ENCODE measurements at regions not wholly inside any gene's neighbourhood (a gene's known extent, or its start where the extent isn't known, plus 50 kb on each side); places are given as distances from the start of the nearest gene placed in this dataset.
A peak's percentile ranks its signal among the peaks of the same experiment; 100 is the strongest.

- Histone ChIP-seq H3K36me3 (ENCODE audit: control insufficient read depth in 3 of 3, insufficient read depth in 2 of 3, low read depth in 1 of 3, low read length in 3 of 3) (no peaks in the 10 kb centered on the region), H3K4me3 (ENCODE audit: low read depth in 1 of 3, low read length in 3 of 3) (no peak overlapping the region), H3K27me3 (ENCODE audit: control insufficient read depth in 3 of 3, insufficient read depth in 3 of 3, low read length in 3 of 3) (no peaks in the 10 kb centered on the region), H3K9me3 (ENCODE audit: control insufficient read depth in 2 of 2, insufficient read depth in 1 of 2, low read depth in 1 of 2, low read length in 1 of 2) (no peaks in the 10 kb centered on the region), H3K4me1 (ENCODE audit: control insufficient read depth in 3 of 3, insufficient read depth in 2 of 3, low read depth in 1 of 3, low read length in 2 of 3) (peaks cover 0 to 8% (median 0%) of the 10 kb centered on the region in 3 donors), H3K27ac (ENCODE audit: low read depth in 1 of 3, low read length in 2 of 3) (no peak overlapping the region)
- peak; percentile 14 to 45 for DNase-seq
- WGBS, 3 donors: 65 to 94% (median 81%) methylated on average over 3 of the region's 3 CpGs
- no peak for FAIRE-seq
Measured at GRCh38 chr4:37762294-37762990, 64.0 kb upstream of the PGM2 start.

GRCh38 chr4:37760840-37761239 lies 65.6 kb upstream of the PGM2 start:
- no peak overlapping the region for H3K27ac ChIP-seq (ENCODE audit: low read depth in 1 of 3, low read length in 2 of 3)
- FAIRE-seq: no peak
- peaks cover 0 to 8% (median 0%) of the 10 kb centered on the region in 3 donors for H3K4me1 ChIP-seq (ENCODE audit: control insufficient read depth in 3 of 3, insufficient read depth in 2 of 3, low read depth in 1 of 3, low read length in 2 of 3)
- H3K27me3 ChIP-seq (ENCODE audit: control insufficient read depth in 3 of 3, insufficient read depth in 3 of 3, low read length in 3 of 3): no peaks in the 10 kb centered on the region
- no peaks in the 10 kb centered on the region for H3K36me3 ChIP-seq (ENCODE audit: control insufficient read depth in 3 of 3, insufficient read depth in 2 of 3, low read depth in 1 of 3, low read length in 3 of 3)
- H3K4me3 ChIP-seq (ENCODE audit: low read depth in 1 of 3, low read length in 3 of 3): no peak overlapping the region
- no peak for DNase-seq
- 64 to 94% (median 78%) methylated on average over 3 of the region's 3 CpGs for WGBS, 3 donors
- H3K9me3 ChIP-seq (ENCODE audit: control insufficient read depth in 2 of 2, insufficient read depth in 1 of 2, low read depth in 1 of 2, low read length in 1 of 2): no peaks in the 10 kb centered on the region

- peaks cover 0 to 11% (median 0%) of the 10 kb centered on the region in 3 donors for H3K4me1 ChIP-seq (ENCODE audit: control insufficient read depth in 3 of 3, insufficient read depth in 2 of 3, low read depth in 1 of 3, low read length in 2 of 3)
- H3K27ac ChIP-seq (ENCODE audit: low read depth in 1 of 3, low read length in 2 of 3): no peak overlapping the region
- DNase-seq (no peak), FAIRE-seq (no peak)
- 5 to 94% (median 33%) methylated on average over 1 of the region's 1 CpG for WGBS, 3 donors
- H3K9me3 ChIP-seq (ENCODE audit: control insufficient read depth in 2 of 2, insufficient read depth in 1 of 2, low read depth in 1 of 2, low read length in 1 of 2): no peaks in the 10 kb centered on the region
- no peak overlapping the region for H3K4me3 ChIP-seq (ENCODE audit: low read depth in 1 of 3, low read length in 3 of 3)
- no peaks in the 10 kb centered on the region for H3K36me3 ChIP-seq (ENCODE audit: control insufficient read depth in 3 of 3, insufficient read depth in 2 of 3, low read depth in 1 of 3, low read length in 3 of 3)
- H3K27me3 ChIP-seq (ENCODE audit: control insufficient read depth in 3 of 3, insufficient read depth in 3 of 3, low read length in 3 of 3): no peaks in the 10 kb centered on the region
Measured at GRCh38 chr4:37759833-37760232, 66.7 kb upstream of the PGM2 start.

GRCh38 chr4:37758226-37758625 lies 68.3 kb upstream of the PGM2 start:
- WGBS, 3 donors: 36 to 94% (median 79%) methylated on average over 1 of the region's 1 CpG
- FAIRE-seq: no peak
- no peak for DNase-seq
- H3K9me3 ChIP-seq (ENCODE audit: control insufficient read depth in 2 of 2, insufficient read depth in 1 of 2, low read depth in 1 of 2, low read length in 1 of 2): no peaks in the 10 kb centered on the region
- H3K27ac ChIP-seq (ENCODE audit: low read depth in 1 of 3, low read length in 2 of 3): no peak overlapping the region
- H3K4me1 ChIP-seq (ENCODE audit: control insufficient read depth in 3 of 3, insufficient read depth in 2 of 3, low read depth in 1 of 3, low read length in 2 of 3): peaks cover 0 to 18% (median 0%) of the 10 kb centered on the region in 3 donors
- no peaks in the 10 kb centered on the region for H3K36me3 ChIP-seq (ENCODE audit: control insufficient read depth in 3 of 3, insufficient read depth in 2 of 3, low read depth in 1 of 3, low read length in 3 of 3)
- no peaks in the 10 kb centered on the region for H3K27me3 ChIP-seq (ENCODE audit: control insufficient read depth in 3 of 3, insufficient read depth in 3 of 3, low read length in 3 of 3)
- H3K4me3 ChIP-seq (ENCODE audit: low read depth in 1 of 3, low read length in 3 of 3): no peak overlapping the region

- 40 to 82% (median 78%) methylated on average over 4 of the region's 4 CpGs for WGBS, 3 donors
- no peak overlapping the region for H3K4me3 ChIP-seq (ENCODE audit: low read depth in 1 of 3, low read length in 3 of 3)
- no peak for FAIRE-seq
- no peaks in the 10 kb centered on the region for H3K9me3 ChIP-seq (ENCODE audit: control insufficient read depth in 2 of 2, insufficient read depth in 1 of 2, low read depth in 1 of 2, low read length in 1 of 2)
- H3K27ac ChIP-seq (ENCODE audit: low read depth in 1 of 3, low read length in 2 of 3): no peak overlapping the region
- H3K4me1 ChIP-seq (ENCODE audit: control insufficient read depth in 3 of 3, insufficient read depth in 2 of 3, low read depth in 1 of 3, low read length in 2 of 3): peaks cover 0 to 13% (median 0%) of the 10 kb centered on the region in 3 donors
- no peaks in the 10 kb centered on the region for H3K36me3 ChIP-seq (ENCODE audit: control insufficient read depth in 3 of 3, insufficient read depth in 2 of 3, low read depth in 1 of 3, low read length in 3 of 3)
- H3K27me3 ChIP-seq (ENCODE audit: control insufficient read depth in 3 of 3, insufficient read depth in 3 of 3, low read length in 3 of 3): no peaks in the 10 kb centered on the region
- no peak for DNase-seq
Measured at GRCh38 chr4:37757761-37758160, 68.7 kb upstream of the PGM2 start.

GRCh38 chr4:37757121-37757520 lies 69.4 kb upstream of the PGM2 start:
- Histone ChIP-seq H3K36me3 (ENCODE audit: control insufficient read depth in 3 of 3, insufficient read depth in 2 of 3, low read depth in 1 of 3, low read length in 3 of 3) (no peaks in the 10 kb centered on the region), H3K4me1 (ENCODE audit: control insufficient read depth in 3 of 3, insufficient read depth in 2 of 3, low read depth in 1 of 3, low read length in 2 of 3) (peaks cover 0 to 9% (median 0%) of the 10 kb centered on the region in 3 donors), H3K9me3 (ENCODE audit: control insufficient read depth in 2 of 2, insufficient read depth in 1 of 2, low read depth in 1 of 2, low read length in 1 of 2) (no peaks in the 10 kb centered on the region), H3K27ac (ENCODE audit: low read depth in 1 of 3, low read length in 2 of 3) (no peak overlapping the region), H3K4me3 (ENCODE audit: low read depth in 1 of 3, low read length in 3 of 3) (no peak overlapping the region), H3K27me3 (ENCODE audit: control insufficient read depth in 3 of 3, insufficient read depth in 3 of 3, low read length in 3 of 3) (no peaks in the 10 kb centered on the region)
- DNase-seq: no peak
- no peak for FAIRE-seq
- 65 to 83% (median 70%) methylated on average over 5 of the region's 5 CpGs for WGBS, 3 donors

GRCh38 chr4:37754410-37755185 lies 68.4 kb upstream of the RELL1 start:
- H3K4me3 ChIP-seq (ENCODE audit: low read depth in 1 of 3, low read length in 3 of 3): no peak overlapping the region
- 41 to 51% (median 49%) methylated on average over 6 of the region's 6 CpGs for WGBS, 3 donors
- no peaks in the 10 kb centered on the region for H3K9me3 ChIP-seq (ENCODE audit: control insufficient read depth in 2 of 2, insufficient read depth in 1 of 2, low read depth in 1 of 2, low read length in 1 of 2)
- no peak overlapping the region for H3K27ac ChIP-seq (ENCODE audit: low read depth in 1 of 3, low read length in 2 of 3)
- H3K36me3 ChIP-seq (ENCODE audit: control insufficient read depth in 3 of 3, insufficient read depth in 2 of 3, low read depth in 1 of 3, low read length in 3 of 3): no peaks in the 10 kb centered on the region
- DNase-seq: peak in 1 of 2 donors; percentile 50
- no peak for FAIRE-seq
- peaks cover 0 to 9% (median 0%) of the 10 kb centered on the region in 3 donors for H3K4me1 ChIP-seq (ENCODE audit: control insufficient read depth in 3 of 3, insufficient read depth in 2 of 3, low read depth in 1 of 3, low read length in 2 of 3)
- H3K27me3 ChIP-seq (ENCODE audit: control insufficient read depth in 3 of 3, insufficient read depth in 3 of 3, low read length in 3 of 3): no peaks in the 10 kb centered on the region

GRCh38 chr4:37749398-37749988 lies 63.3 kb upstream of the RELL1 start:
- H3K27me3 ChIP-seq (ENCODE audit: control insufficient read depth in 3 of 3, insufficient read depth in 3 of 3, low read length in 3 of 3): no peaks in the 10 kb centered on the region
- no peaks in the 10 kb centered on the region for H3K36me3 ChIP-seq (ENCODE audit: control insufficient read depth in 3 of 3, insufficient read depth in 2 of 3, low read depth in 1 of 3, low read length in 3 of 3)
- DNase-seq (no peak), FAIRE-seq (no peak)
- peaks cover 0 to 11% of the 10 kb centered on the region in 2 donors for H3K9me3 ChIP-seq (ENCODE audit: control insufficient read depth in 2 of 2, insufficient read depth in 1 of 2, low read depth in 1 of 2, low read length in 1 of 2)
- WGBS, 3 donors: 84 to 100% (median 95%) methylated on average over 1 of the region's 1 CpG
- no peak overlapping the region for H3K27ac ChIP-seq (ENCODE audit: low read depth in 1 of 3, low read length in 2 of 3)
- no peak overlapping the region for H3K4me3 ChIP-seq (ENCODE audit: low read depth in 1 of 3, low read length in 3 of 3)
- H3K4me1 ChIP-seq (ENCODE audit: control insufficient read depth in 3 of 3, insufficient read depth in 2 of 3, low read depth in 1 of 3, low read length in 2 of 3): peaks cover 0 to 3% (median 0%) of the 10 kb centered on the region in 3 donors
